ENCODE measurements at regions not wholly inside any gene's neighbourhood (a gene's known extent, or its start where the extent isn't known, plus 50 kb on each side); places are given as distances from the start of the nearest gene placed in this dataset.

- DNase-seq (ENCODE audit: low spot score in 2 of 2): no peak
- H3K4me1 ChIP-seq: no peaks in the 10 kb centered on the region
- no peaks in the 10 kb centered on the region for H3K9me3 ChIP-seq
- no peak overlapping the region for H3K4me3 ChIP-seq
- H3K27me3 ChIP-seq: no peaks in the 10 kb centered on the region
- 93 to 97% methylated on average over 6 of the region's 6 CpGs for WGBS, 2 donors
- H3K27ac ChIP-seq: no peak overlapping the region
- no peaks in the 10 kb centered on the region for H3K36me3 ChIP-seq
- TF ChIP-seq CTCF (IDR thresholded peaks at IDR 0.05): no peak
- TF ChIP-seq EP300 (IDR thresholded peaks at IDR 0.05): no peak
- TF ChIP-seq POLR2A (IDR thresholded peaks at IDR 0.05): no peak
Measured at GRCh38 chr13:73535341-73535740, 476.5 kb downstream of the KLF5 start.

GRCh38 chr13:73532987-73533510 is 474.2 kb downstream of the KLF5 start:
- 73 to 84% methylated on average over 2 of the region's 2 CpGs for WGBS, 2 donors

GRCh38 chr13:73532582-73532981 is 473.8 kb downstream of the KLF5 start:
- no peaks in the 10 kb centered on the region for H3K27me3 ChIP-seq
- DNase-seq (ENCODE audit: low spot score in 2 of 2): no peak
- H3K4me1 ChIP-seq: no peaks in the 10 kb centered on the region
- H3K36me3 ChIP-seq: no peaks in the 10 kb centered on the region
- no peak for TF ChIP-seq CTCF (IDR thresholded peaks at IDR 0.05)
- no peak for TF ChIP-seq EP300 (IDR thresholded peaks at IDR 0.05)
- TF ChIP-seq POLR2A (IDR thresholded peaks at IDR 0.05): no peak
- H3K9me3 ChIP-seq: no peaks in the 10 kb centered on the region
- H3K27ac ChIP-seq: no peak overlapping the region
- WGBS, 2 donors: 93 to 94% methylated on average over 4 of the region's 4 CpGs
- H3K4me3 ChIP-seq: no peak overlapping the region

More at GRCh38 chr13:73532987-73533510, 474.2 kb downstream of the KLF5 start:
- no peaks in the 10 kb centered on the region for H3K27me3 ChIP-seq
- no peaks in the 10 kb centered on the region for H3K4me1 ChIP-seq
- H3K36me3 ChIP-seq: no peaks in the 10 kb centered on the region
- TF ChIP-seq EP300 (IDR thresholded peaks at IDR 0.05): no peak
- TF ChIP-seq CTCF (IDR thresholded peaks at IDR 0.05): no peak
- no peak for TF ChIP-seq POLR2A (IDR thresholded peaks at IDR 0.05)
- H3K9me3 ChIP-seq: no peaks in the 10 kb centered on the region
- H3K27ac ChIP-seq: no peak overlapping the region
- H3K4me3 ChIP-seq: no peak overlapping the region
- DNase-seq (ENCODE audit: low spot score in 2 of 2): no peak

- DNase-seq (ENCODE audit: low spot score in 2 of 2): no peak
- no peaks in the 10 kb centered on the region for H3K9me3 ChIP-seq
- no peak overlapping the region for H3K27ac ChIP-seq
- no peak overlapping the region for H3K4me3 ChIP-seq
- H3K4me1 ChIP-seq: no peaks in the 10 kb centered on the region
- 89 to 93% methylated on average over 9 of the region's 9 CpGs for WGBS, 2 donors
- TF ChIP-seq POLR2A (IDR thresholded peaks at IDR 0.05) (no peak), EP300 (IDR thresholded peaks at IDR 0.05) (no peak), CTCF (IDR thresholded peaks at IDR 0.05) (no peak)
- no peaks in the 10 kb centered on the region for H3K27me3 ChIP-seq
- no peaks in the 10 kb centered on the region for H3K36me3 ChIP-seq
Measured at GRCh38 chr13:73531014-73531413, 472.2 kb downstream of the KLF5 start.

- Histone ChIP-seq H3K4me3 (no peak overlapping the region), H3K27me3 (no peaks in the 10 kb centered on the region), H3K36me3 (no peaks in the 10 kb centered on the region), H3K27ac (no peak overlapping the region), H3K9me3 (no peaks in the 10 kb centered on the region), H3K4me1 (peaks cover 0 to 6% (median 0%) of the 10 kb centered on the region in 4 donors)
- WGBS, 2 donors: 91 to 92% methylated on average over 10 of the region's 10 CpGs
- no peak for TF ChIP-seq POLR2A (IDR thresholded peaks at IDR 0.05)
- TF ChIP-seq EP300 (IDR thresholded peaks at IDR 0.05): no peak
- TF ChIP-seq CTCF (IDR thresholded peaks at IDR 0.05): no peak
- no peak for DNase-seq (ENCODE audit: low spot score in 2 of 2)
Measured at GRCh38 chr13:73522937-73523336, 464.1 kb downstream of the KLF5 start.
